ENCODE measurements at regions not wholly inside any gene's neighbourhood (a gene's known extent, or its start where the extent isn't known, plus 50 kb on each side); places are given as distances from the start of the nearest gene placed in this dataset.

DNA sequence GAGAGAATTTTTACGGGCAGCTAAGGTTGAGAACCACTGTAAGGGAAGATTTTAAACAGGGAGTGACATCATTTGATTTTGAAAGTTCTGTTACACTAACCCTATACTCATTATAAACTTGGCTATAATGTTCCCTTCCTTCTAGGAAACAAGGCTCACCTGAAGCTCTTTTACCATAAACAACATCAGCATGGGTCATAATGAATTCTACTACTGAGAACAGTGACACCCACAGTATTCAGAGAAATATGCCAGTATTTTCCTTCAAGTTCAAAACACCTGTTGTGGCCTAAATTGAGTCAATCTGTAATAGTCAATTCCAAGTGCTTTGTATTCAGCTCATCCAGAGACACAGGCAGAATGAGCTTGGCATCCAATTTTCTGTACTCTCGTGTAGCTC lies 175.3 kb upstream of the STT3B start:
- no peak for FAIRE-seq

DNA sequence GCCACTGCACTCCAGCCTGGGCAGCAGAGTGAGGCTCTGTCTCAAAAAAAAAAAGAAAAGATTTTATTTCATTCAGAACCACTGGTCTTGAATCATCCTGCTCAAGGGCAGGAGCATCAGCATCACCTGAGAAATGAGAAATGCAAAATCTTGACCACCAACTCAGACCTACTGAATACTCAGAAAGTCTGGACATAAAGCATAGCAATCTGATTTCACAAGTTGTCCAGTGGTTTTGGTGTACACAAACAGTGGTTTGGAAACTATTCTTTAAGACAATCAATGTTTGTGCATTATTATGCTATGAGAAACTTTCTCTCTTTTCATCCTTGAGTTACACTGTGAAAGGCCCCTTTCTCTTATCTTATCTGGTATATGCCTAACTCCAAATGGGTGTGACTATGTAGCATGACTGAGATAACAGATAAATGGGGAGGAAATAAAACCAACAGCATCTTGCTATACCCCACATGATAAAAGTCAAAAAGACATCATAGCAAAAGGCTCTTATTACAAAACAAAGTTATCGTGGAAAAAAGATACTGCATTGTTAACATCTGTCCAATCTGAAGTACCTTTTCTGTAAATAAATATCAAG lies 174.2 kb upstream of the STT3B start:
- no peak for FAIRE-seq

DNA sequence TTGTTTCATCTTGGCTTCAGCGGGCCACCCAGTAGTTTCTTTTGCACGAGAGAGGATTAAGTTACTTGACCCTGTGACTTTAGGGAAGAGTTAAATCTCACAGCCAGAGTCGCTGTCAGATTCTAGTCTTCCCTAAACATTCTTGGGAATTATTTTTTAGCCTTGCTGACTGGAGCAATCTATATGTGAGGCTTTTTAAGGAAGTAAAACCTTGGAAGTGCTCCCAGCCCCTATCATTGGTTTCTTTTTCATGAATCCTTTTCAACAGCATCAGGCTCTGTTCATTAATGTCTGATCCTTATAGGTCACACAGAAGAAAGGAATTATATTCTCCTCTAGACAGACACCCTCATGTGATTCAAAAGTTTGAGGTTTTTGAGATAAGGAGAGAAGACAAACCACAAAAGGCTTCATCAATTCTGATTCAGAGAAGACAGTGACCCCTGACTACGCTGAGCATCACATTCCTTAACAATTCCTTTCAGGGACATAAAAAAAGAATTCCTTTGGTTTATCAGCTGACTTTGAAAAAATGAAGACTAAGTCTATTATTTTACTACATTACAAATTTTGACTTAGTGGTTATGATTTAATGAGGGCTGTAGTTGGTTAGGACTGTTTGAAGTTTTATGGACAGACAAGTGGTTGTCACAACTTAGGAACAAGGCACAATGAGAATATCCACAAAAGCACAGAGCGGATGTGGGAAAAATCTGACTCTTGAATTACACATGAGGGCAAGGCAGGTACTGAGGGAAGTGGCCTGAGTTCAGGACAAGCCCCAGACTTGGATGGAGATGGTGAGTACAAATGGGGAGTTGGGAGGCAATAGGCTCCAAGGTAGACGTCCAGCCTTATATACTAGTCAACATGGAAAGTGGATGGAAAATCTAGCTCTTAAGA lies 171.1 kb upstream of the STT3B start:
- FAIRE-seq = no peak

DNA sequence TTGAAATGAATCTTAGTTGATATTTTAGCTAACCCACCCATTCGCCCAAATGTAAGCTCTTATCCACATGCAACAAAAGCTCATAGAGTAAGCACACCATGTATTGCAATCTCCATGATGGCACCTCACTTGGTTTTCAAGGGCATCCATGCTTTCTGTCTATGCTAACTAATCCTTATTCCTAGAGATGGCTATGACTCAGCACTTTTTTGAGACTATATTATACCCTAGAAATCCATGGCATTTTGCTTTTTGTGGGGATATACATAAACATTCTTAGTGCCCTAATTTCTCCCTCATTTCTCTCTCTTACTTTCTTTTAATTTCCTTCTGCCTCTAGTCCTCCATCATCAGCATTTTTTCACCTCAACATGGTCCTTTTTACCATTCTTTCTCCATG lies 168.5 kb upstream of the STT3B start:
- FAIRE-seq = no peak

DNA sequence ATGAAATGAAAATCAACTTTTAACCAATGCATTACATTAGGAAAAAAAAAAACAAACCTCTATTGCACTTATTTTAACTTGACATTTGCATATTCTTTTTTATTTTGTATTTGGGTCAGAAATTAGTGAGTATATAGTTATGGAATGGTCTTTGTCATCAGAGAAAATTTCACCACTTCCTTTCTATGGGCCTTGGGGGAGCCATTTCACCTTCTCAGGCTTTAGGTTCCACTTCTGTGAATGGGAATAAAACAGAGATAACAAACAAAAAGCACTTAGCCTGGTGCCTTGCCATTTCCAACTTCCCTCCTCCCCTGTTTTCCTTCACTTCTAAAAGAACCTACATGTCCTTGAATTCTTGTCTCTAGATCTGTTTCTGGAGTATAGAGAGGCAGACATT lies 168.0 kb upstream of the STT3B start:
- FAIRE-seq = no peak

DNA sequence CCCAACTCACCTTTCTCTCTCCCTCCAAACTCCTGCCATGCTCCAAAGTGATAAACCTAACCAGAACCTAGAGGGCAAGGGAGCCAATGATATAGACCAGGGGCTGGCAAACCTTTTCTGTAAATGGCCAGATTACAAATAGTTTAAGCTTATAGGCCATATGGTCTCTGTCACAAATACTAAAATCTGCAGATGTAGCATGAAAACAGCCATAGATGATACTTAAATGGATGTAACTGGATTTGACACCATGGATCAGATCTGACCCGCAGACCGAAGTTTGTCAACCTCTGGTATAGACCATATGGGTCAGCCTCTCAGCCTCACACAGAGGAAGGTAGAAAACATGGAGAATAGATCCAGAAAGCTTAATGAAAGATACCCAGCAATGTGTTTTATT lies 165.2 kb upstream of the STT3B start:
- no peak for FAIRE-seq

DNA sequence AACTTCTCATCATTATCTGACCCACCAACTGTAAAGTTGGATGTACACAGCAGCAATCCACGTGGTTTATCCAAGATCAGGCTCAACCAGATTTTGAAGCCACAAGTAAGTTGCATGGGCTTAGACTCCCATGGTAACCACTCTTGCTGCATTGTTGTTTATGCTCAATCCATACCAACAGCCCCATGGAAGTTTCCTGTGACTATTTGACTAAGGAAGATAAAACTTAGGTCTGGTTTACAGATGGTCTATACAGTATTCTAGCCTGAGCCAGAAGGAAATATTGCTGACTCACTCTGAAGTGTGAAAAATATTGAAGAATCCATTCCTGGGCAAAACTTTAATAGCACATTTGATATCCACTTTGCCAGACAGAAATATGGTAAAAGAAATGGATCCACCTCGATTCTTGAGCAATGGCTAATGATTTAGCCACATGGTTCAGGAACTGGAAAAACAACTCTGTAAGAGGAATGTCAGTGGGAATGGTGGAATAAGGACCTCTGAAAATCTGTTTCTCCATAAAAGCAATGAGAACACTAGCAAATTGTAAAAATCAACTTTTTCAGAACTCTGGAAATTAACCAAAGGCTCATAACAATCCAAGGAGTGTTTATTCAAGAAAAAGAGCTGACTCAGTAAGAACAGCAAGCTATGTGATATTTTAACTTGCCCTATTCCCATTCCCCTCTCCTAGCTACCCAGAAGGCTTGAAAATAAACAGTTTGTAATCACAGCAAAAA lies 162.9 kb upstream of the STT3B start:
- no peak for FAIRE-seq

DNA sequence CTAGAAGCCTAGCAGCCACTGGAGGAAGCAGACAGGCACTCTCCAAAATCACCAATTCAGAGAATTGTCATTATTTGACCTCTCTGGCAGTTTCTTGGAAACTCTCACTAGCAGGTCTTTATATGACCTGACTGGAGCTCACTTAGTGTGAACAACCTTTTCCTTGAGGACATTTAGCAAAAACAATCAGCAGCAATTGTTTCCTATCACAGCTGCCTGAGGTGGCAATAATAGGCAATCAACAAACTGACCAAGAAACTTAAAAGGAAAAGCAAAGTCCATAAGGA lies 162.4 kb upstream of the STT3B start:
- FAIRE-seq = no peak

DNA sequence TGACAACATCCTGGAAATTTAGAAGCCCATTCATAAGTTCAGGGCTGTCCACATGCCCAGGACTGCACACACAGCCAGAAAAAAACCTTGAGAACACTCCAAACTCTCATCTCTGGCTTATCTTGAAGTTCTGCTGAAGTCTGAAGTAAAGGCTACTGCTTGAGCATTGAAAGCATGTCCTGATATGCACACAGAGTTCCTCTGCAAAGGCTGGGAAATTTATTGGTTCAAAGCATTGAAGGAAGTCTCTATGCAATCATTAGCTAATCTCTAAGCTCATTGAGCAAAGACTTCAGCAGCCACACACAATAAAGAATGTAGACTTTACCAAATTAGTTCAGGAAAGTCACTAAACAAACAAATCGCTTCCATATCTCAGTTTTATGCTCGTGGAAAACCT lies 162.0 kb upstream of the STT3B start:
- no peak for FAIRE-seq

DNA sequence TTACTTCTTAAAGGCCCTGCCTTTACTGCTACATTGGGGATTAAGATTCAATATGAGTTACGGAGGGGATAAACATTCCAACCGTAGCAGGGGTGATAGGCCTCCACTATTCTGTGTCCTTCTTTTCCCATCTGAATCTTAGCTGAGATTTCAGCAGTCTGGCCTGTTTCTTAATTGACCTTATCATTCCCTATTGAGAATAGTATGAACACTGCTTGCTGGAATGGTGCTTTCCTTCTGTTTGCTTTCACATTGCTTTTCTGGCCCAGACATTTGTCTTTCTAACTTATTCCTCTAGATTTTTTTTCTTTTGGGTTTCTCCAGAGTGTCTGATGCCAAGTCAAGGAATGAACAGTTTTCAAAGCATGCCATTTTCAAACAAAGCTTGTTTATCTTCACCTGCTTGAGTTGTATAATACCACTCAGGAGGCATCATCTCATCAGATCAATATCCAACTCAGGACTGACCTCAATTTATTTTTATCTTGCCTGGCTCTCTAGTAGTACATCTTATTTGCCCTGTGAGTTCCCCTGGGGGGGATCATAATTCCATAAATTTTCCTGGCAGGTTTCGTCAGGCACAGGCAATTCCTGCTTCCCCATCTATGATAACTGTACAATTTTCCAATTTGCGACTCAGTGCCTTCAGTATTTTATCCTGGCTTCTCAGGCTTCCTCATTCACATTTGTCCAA lies 161.1 kb upstream of the STT3B start:
- no peak for FAIRE-seq

DNA sequence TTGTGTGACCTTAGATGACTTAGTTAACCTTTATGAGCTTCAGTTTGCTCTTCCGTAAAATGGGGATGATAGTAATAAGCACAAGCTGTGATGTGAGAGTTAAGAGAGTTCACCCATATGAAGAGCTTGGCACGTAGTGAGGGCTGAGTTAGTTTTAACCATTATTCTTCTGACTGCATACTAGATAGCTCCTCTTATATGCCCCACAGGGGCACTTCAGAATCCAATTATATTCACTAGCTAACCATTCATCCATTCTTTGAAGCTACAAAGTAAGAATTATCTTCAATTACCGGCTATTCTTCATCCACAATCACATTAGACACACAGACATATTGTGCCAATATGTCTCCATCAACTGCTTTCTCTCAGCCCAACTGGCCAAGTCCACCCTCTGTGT lies 159.0 kb upstream of the STT3B start:
- FAIRE-seq = no peak

DNA sequence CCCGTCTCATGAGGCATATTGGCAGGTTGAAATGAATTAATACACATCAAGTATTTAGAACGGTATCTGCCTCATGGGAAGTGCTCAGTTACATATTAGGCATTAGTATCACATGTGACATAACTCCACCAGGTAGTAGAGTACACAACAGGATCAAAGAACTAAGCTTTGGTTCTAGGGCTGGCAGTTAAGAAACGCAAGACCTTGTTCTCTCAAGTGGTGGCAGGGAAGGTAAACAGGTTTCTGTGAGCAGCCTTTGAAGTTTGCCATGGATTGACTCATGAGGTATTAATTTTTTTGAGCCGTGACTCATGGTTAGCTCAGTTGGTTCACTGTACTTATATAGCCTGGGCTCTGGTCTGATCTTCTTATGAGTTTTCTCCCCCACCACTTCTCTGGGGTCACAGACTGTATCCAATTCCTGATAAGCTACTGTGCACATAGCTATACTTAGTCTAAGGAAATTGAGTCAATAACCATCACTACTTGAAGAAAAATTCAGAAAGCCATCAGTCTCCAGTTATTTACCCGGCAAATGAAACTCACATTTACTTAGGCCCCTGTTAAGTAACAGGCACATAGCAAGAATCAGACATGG lies 155.6 kb upstream of the STT3B start:
- FAIRE-seq = no peak

DNA sequence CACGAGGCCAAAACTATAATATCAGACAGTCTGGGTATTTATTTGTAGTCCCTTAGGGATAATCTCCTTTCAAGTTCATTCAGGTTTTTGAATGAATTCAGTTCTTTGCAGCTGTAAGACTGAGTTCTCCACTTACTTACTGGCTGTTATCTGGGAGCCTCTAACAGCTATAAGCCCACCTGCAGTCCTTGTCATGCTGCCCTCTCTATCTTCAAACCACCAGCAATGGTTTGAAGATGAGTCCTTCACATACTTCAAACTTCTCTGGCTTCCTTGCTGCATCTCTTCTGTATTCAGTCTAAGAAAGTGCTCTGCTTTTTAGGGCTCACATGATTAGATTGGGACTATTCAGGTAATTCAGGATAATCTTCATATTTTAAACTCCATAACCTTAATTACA lies 154.5 kb upstream of the STT3B start:
- FAIRE-seq = no peak

DNA sequence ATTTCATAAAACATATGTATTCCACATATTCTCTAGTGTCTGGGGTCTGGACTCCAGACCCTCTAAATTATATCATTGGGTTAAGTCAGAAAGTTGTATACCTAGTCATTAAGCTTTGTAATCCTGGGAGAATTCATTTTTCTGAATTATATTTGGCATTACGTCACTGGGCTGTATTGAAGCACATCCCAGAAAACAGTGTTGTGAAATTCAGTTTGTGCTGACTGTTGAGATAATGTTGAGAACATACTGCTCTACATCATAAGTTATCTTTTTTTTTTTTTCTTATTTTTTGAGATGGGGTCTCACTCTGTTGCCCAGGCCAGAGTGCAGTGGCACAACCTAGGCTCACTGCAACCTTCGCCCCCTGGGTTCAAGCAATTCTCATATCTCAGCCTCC lies 153.1 kb upstream of the STT3B start:
- FAIRE-seq = no peak

DNA sequence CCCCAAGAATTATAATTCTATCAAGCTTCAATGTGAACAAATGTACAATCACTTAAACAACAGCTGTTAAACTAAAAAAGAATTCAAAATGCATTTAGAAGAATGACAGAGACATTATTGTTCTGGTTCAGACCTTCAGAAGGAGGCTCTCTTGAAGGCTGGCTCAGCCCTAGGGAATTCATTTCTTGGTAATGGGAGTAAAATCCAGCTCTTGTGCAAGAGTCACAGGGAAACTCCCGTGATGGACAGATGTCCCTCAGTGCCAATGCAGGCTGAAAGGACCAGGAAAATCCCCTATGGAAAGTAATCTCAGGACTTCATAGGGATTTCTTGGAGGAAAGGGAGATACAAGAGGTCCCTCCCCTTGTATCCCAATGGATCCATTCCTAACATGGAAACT lies 149.9 kb upstream of the STT3B start:
- FAIRE-seq = no peak

DNA sequence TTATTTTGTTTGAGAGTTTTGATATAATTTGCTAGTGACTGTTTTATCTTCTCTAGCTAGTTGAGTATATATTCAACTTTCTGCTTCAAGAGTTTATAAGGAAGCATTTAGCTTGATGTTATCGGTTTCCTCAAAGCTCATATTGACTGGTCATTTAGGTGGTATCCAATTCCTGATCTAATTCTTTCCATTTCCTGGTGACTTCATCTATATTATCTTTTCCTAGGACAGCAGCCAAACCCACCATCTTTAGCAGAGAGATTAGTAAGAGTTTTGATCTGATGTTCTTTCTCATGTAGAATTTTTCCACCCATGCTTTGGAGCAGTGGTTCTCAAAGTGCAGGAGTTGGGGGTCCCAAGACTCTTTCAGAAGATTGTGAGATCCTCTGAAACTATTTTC lies 148.6 kb upstream of the STT3B start:
- FAIRE-seq = no peak

DNA sequence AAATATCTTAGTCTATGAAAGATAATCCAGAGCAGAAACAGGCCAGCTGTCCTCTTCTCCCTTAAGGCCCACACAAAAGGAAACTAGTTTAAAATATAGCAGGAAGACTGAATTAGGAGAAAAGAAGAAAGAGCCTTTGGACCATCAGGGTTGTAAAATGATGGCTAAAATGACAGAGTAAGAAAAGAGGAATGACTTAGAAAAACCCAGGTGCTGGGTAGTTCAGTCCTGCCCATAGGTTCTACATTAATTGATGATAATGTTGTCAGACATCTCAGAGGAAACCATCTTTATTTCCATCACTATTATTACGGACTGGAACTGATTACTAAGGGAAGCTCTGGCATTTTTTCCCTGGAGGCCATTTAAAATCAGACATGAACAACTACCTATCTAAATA lies 142.8 kb upstream of the STT3B start:
- FAIRE-seq = no peak

DNA sequence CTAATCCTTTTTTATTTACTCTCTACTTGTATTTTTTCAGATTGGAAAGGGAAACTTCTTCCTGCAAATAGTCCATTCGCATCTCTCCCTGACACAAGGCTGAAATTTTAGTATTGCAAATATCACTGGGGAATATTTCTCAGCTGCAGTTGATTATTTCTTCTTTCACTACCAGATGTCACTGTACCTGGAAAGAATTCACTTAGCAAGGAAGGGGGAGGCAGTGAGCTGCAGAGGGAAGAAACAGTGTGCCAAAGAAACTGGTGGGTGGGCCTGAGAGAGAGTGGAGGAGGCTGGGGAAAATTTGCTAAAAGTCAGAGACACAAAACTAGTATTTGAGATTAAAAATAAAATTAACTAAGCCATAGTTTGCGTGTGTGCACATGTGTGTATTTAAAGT lies 142.3 kb upstream of the STT3B start:
- FAIRE-seq = no peak

DNA sequence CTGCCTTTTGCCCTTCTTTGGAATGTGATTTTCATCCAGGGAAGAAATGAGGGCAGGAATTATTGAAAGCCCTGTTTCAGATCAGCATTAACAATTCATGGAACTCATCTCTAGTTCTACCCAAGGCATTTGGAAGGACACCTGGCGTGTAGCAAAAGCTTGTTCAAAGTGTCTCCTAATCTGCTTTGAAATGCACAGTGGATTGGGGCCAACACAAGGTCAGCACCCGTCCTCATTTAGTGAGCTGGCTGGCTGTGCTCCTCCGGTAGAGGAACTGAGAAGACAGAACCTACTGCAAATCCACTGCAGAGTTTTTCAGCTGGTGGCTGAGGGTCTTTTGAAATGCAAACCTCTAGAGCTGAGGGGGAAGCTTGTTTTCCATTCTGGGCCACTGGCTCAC lies 141.6 kb upstream of the STT3B start:
- no peak for FAIRE-seq

DNA sequence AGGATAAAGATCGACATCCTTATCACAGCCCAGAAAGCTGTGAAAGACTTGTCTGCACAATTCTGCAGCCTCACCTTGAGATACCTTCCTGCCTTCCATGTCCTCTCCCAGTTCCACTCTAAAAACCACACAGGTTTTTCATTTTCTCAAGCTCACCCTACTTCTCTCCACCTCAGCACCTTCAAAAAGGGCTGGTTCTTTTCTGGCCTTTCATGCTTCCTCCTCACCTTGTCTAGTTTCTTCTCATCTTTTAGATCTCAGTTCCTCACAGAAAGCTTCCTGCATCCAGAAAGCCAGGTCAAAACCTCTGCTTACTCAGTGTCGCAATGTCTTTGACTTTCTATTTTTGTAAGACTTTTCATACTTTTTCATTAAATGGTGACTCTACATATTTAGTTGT lies 140.2 kb upstream of the STT3B start:
- FAIRE-seq = no peak

DNA sequence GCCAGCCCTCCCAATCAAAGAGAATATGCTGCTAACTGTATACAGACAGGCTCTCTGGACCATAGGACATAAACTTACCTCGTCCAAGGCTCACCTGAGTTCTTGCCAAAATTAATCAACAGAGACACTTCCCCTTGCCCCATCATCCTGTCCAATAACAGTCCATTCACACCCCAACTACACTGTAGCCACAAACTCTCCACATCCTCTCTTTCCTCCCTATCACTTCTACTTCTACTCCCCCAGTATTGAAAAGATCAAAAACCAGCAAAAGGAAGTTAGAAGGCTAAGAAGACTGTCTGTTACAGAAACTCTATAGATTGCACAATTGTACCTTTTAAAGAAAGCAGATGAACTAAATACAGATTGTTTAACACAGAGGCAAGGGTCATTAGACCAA lies 133.5 kb upstream of the STT3B start:
- FAIRE-seq = no peak

DNA sequence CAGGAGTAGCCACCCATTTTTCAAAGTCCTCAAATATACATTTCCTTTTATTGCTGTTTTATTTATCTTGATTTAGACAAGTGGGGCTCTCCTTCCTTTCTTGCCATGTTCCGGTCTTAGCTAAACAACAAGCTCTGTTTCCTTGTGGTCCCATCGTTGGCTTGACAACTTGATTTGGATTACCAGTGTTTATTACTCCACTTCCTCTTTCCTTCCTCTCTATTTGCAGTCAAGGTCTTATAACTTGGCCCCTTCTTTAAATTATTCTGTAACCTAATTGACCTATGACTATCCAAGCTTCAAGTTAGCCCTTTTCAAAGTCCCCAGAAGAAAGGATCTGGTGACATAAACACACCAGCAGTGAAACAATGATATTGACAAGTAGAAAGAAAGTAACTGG lies 130.6 kb upstream of the STT3B start:
- FAIRE-seq = no peak

DNA sequence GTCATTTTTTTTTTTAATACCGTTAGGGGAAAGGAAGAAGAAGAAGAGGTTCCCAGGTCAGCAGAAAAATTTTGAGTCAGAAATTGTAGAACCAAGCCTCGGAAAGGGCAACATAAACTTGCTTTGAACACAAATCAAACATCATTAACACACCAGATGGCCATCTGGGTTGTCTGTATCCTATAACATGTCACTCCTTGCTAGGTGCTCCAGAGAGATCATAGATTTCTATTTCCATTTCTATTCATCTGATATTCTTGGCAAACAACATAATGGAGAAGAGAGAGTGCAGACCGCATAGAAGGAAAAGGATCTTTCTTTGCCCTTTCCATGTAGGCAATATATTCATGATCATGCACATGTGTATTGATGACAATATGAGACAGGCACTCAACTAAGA lies 129.5 kb upstream of the STT3B start:
- FAIRE-seq = no peak

All from colon (tissue), 2 donors.